Ascending aorta (tissue), 2 donors: ENCODE measurements at regions not wholly inside any gene's neighbourhood (a gene's known extent, or its start where the extent isn't known, plus 50 kb on each side); places are given as distances from the start of the nearest gene placed in this dataset.

Source experiments
- DNase-seq, 2 donors: peaks; one replicate each; pipeline ENCODE4 v3.0.0-alpha.2; 2019; ENCODE audit warnings: low spot score in 2 of 2
- H3K27ac ChIP-seq, 2 donors: fragments of 200-600 bp; sonication (generic); one replicate each; pipeline ENCODE4 v1.5.1; 2016 to 2017; ENCODE audit warnings: mild to moderate bottlenecking in 1 of 2
- H3K27me3 ChIP-seq: fragments of 200-600 bp; sonication (generic); one replicate; pipeline ENCODE4 v1.5.1; 2017
- H3K36me3 ChIP-seq, 2 donors: fragments of 200-600 bp; sonication (generic); one replicate each; pipeline ENCODE4 v1.5.1; 2016
- H3K4me1 ChIP-seq, 2 donors: fragments of 200-600 bp; sonication (generic); one replicate each; pipeline ENCODE4 v1.5.1; 2016 to 2017; ENCODE audit warnings: mild to moderate bottlenecking in 1 of 2
- H3K4me3 ChIP-seq, 2 donors: fragments of 200-600 bp; sonication (generic); one replicate each; pipeline ENCODE4 v1.5.1; 2016 to 2017; ENCODE audit warnings: mild to moderate bottlenecking in 1 of 2
- H3K9me3 ChIP-seq, 2 donors: fragments of 200-600 bp; sonication (generic); one replicate each; pipeline ENCODE4 v1.5.1; 2016
- intact Hi-C: fragments of 100-400 bp; cut with DNase I; formaldehyde crosslinking; loops from one replicate; pipeline ENCODE4 v1.15.1; 2023
- TF ChIP-seq, protein P1 (sequence below), 3 experiments: fragments of 200-600 bp in 2 of 3; fragments of 450-650 bp in 1 of 3; sonication (generic) in 2 of 3; IDR thresholded peaks; one replicate each; pipeline ENCODE4 v1.5.1; 2016 to 2019; ENCODE audit warnings: antibody characterized with exemption in 3 of 3, mild to moderate bottlenecking in 1 of 3, moderate library complexity in 1 of 3

DNA sequence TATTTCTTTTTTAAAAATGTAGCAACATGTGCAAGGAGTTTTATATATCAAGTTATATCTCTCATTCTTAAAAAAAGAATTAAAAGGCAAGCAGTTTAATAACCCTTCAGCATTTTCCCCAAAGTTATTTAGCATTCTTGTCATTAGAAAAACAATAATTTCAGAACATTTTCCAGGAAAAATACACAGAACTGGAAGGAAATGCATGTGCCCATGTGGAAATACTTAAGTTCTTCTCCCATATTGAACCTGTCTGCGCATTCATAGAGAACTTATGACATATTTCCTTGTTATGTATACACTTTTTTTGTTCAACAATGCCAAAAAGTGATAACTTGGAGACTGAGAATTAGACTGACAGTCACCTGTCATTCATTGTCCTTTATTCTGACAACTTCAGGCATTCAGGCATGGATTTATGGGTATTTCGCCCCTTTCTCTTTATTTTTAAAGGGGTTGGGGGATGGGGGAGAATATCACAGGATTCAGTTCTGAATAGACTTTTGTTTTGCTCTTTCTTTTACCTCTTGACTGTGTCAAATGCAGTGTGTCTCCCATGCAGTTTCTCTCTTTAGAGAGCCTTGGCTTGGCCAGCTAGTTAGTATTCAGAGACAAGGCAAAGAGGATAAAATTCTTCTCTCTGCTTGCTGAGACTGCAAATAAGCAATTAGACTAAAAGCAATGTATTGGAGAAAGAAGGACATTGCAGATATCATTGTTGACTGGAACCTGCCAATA lies 701.0 kb downstream of the NR2F1-AS1 start:
- no peak overlapping the region for H3K4me3 ChIP-seq
- no peak overlapping the region for H3K27ac ChIP-seq
- no peaks in the 10 kb centered on the region for H3K4me1 ChIP-seq
- H3K9me3 ChIP-seq, result peaks cover 0 to 6% of the 10 kb centered on the region in 2 donors
- H3K27me3 ChIP-seq, result no peaks in the 10 kb centered on the region
- DNase-seq, result no peak
- TF ChIP-seq, protein P1, sequence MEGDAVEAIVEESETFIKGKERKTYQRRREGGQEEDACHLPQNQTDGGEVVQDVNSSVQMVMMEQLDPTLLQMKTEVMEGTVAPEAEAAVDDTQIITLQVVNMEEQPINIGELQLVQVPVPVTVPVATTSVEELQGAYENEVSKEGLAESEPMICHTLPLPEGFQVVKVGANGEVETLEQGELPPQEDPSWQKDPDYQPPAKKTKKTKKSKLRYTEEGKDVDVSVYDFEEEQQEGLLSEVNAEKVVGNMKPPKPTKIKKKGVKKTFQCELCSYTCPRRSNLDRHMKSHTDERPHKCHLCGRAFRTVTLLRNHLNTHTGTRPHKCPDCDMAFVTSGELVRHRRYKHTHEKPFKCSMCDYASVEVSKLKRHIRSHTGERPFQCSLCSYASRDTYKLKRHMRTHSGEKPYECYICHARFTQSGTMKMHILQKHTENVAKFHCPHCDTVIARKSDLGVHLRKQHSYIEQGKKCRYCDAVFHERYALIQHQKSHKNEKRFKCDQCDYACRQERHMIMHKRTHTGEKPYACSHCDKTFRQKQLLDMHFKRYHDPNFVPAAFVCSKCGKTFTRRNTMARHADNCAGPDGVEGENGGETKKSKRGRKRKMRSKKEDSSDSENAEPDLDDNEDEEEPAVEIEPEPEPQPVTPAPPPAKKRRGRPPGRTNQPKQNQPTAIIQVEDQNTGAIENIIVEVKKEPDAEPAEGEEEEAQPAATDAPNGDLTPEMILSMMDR (IDR thresholded peaks at IDR 0.05), result no peak
- intact Hi-C loops, result no loop called here
- no peaks in the 10 kb centered on the region for H3K36me3 ChIP-seq

DNA sequence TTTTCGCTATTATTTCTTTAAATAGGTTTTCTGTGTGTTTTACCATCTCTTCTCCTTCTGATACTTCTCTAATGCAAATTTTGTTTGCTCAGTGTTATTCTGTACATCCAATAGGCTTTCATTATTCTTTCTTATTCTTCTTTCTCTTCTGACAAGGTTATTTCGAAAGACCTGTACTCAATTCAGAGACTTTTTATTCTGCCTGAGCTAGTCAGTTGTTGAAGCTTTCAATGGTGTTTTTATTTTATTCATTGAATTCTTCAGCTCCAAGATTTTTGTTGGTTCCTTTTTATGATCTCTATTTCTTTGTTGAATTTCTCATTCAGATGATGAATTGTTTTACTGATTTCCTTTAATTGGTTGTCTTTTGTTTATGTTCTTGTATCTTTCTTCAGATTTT lies 706.2 kb downstream of the NR2F1-AS1 start:
- H3K27ac ChIP-seq, result no peak overlapping the region
- H3K36me3 ChIP-seq, result no peaks in the 10 kb centered on the region
- DNase-seq, result no peak
- no peaks in the 10 kb centered on the region for H3K4me1 ChIP-seq
- H3K9me3 ChIP-seq, result peaks cover 0 to 7% of the 10 kb centered on the region in 2 donors
- TF ChIP-seq, protein P1 (IDR thresholded peaks at IDR 0.05), result no peak
- H3K27me3 ChIP-seq, result no peaks in the 10 kb centered on the region
- no peak overlapping the region for H3K4me3 ChIP-seq
- intact Hi-C loops, result no loop called here

DNA sequence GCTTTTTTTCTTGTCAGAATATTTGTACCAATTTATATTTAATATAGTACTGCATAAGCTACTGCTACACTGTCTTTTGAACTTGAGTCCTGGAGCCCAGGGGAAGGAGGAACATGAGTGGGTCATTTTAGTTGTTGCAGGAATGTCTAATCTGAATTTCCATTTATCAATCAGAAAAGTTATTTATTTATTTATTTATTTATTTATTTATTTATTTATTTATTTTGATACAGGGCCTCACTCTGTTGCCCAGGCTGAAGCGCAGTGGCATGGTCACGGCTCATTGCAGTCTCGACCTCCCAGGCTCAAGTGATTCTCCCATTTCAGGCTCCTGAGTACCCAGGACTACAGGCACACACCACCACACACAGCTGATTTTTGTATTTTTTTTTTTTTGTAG lies 712.6 kb downstream of the NR2F1-AS1 start:
- Histone ChIP-seq H3K4me3 (no peak overlapping the region), H3K36me3 (no peaks in the 10 kb centered on the region), H3K4me1 (no peaks in the 10 kb centered on the region), H3K27me3 (no peaks in the 10 kb centered on the region), H3K9me3 (no peaks in the 10 kb centered on the region), H3K27ac (no peak overlapping the region)
- no peak for DNase-seq
- TF ChIP-seq, protein P1 (IDR thresholded peaks at IDR 0.05), result no peak
- intact Hi-C loops, result no loop called here

DNA sequence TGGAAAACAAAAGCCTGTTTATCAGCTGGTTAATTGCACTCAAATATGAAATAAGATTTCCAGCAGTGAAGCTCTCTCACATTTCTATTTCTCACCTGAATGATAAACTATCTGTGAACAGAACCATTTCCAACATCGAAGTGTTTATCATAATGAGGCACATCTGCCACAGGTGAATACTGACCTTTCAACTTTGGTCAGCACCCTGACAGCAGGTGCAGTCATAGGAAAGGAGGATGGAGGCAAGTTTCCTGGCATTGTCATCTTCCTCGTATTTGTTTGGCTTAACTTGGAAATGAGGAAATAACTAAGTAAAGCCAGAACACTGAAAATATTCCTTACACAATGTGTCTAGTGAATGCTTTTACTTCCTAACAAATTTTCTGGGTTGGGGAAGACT lies 716.4 kb downstream of the NR2F1-AS1 start:
- intact Hi-C loops, result no loop called here
- TF ChIP-seq, protein P1 (IDR thresholded peaks at IDR 0.05), result no peak

DNA sequence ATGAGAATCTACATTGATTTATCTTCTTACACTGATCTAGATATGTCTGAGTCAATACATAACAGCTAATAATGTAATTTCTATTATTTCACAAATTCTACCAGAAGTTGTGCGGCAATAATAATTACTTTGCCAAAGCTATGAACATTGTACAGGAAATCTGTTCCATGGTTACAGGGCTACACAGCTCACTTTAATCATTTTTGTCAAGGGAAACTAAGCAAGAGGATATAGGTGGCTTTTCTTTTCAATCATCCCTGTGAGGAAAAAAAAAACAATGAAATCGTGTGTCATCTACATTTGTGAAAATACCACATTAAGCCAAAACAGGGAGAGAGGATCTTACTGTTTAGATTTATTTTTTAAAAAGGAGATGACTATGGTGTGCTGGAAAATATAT lies 717.4 kb downstream of the NR2F1-AS1 start:
- no peak overlapping the region for H3K27ac ChIP-seq
- H3K36me3 ChIP-seq, result no peaks in the 10 kb centered on the region
- intact Hi-C loops, result no loop called here
- no peaks in the 10 kb centered on the region for H3K27me3 ChIP-seq
- DNase-seq, result no peak
- TF ChIP-seq, protein P1 (IDR thresholded peaks at IDR 0.05), result no peak
- no peaks in the 10 kb centered on the region for H3K4me1 ChIP-seq
- H3K4me3 ChIP-seq, result no peak overlapping the region
- H3K9me3 ChIP-seq, result no peaks in the 10 kb centered on the region

More for the DNA sequence above, 716.4 kb downstream of the NR2F1-AS1 start:
- H3K4me1 ChIP-seq, result no peaks in the 10 kb centered on the region
- no peak for DNase-seq
- no peak overlapping the region for H3K4me3 ChIP-seq
- H3K36me3 ChIP-seq, result no peaks in the 10 kb centered on the region
- H3K27ac ChIP-seq, result no peak overlapping the region
- H3K9me3 ChIP-seq, result no peaks in the 10 kb centered on the region
- H3K27me3 ChIP-seq, result no peaks in the 10 kb centered on the region
